B cell (primary cell): ENCODE measurements at regions not wholly inside any gene's neighbourhood (a gene's known extent, or its start where the extent isn't known, plus 50 kb on each side); places are given as distances from the start of the nearest gene placed in this dataset.

Experiments used
- ATAC-seq: fragments of 200-7000 bp; cut with Tn5 transposase; one replicate; pipeline ENCODE4 v1.10.0; 2021; ENCODE audit warnings: low read depth, mild to moderate bottlenecking, moderate number of reproducible peaks, moderate library complexity
- CTCF ChIA-PET: fragments of 350-600 bp; sonication (Branson Sonifier 250); formaldehyde crosslinking; loops from one replicate; lab custom pipeline; 2021; ENCODE audit warnings: antibody characterized with exemption, inconsistent platforms; lab: Charles Lee
- POLR2A ChIA-PET: fragments of 350-600 bp; sonication (Branson Sonifier 250); formaldehyde crosslinking; loops from one replicate; lab custom pipeline; 2021; ENCODE audit warnings: antibody characterized with exemption; lab: Charles Lee
- DNase-seq: peaks from one replicate; pipeline ENCODE4 v3.0.0; 2013
- H2AFZ ChIP-seq: 2 replicates; pipeline ENCODE4 v1.6.1; 2012; ENCODE audit warnings: mild to moderate bottlenecking, low read depth, low read length; ENCODE audit not compliant: insufficient read depth, poor library complexity, severe bottlenecking
- H3K27ac ChIP-seq, 2 donors: 1 replicate in 1 of 2; 2 replicates in 1 of 2; pipeline ENCODE4 v1.5.1; 2012 to 2013; ENCODE audit warnings: low read length in 2 of 2, mild to moderate bottlenecking in 2 of 2, moderate library complexity in 1 of 2
- H3K27me3 ChIP-seq, 4 experiments: fragments of 200-600 bp in 1 of 4; sonication (generic) in 1 of 4; replicated peaks in 1 of 4; 1 replicate in 2 of 4; 2 replicates in 2 of 4; pipeline versions ENCODE4 v1.6.1 to v1.7.0; 2013 to 2016; ENCODE audit warnings: low read length in 3 of 4, mild to moderate bottlenecking in 2 of 4, mixed read lengths in 1 of 4, moderate library complexity in 1 of 4; ENCODE audit not compliant: insufficient read depth in 4 of 4, control insufficient read depth in 3 of 4; ENCODE audit errors: control extremely low read depth in 1 of 4
- H3K36me3 ChIP-seq, 2 experiments: replicated peaks in 1 of 2; 1 replicate in 1 of 2; 2 replicates in 1 of 2; pipeline versions ENCODE4 v1.6.1 to v1.7.1; 2013; ENCODE audit warnings: low read length in 1 of 2; ENCODE audit not compliant: insufficient read depth in 2 of 2, control insufficient read depth in 1 of 2; ENCODE audit errors: control extremely low read depth in 1 of 2, extremely low read depth in 1 of 2
- H3K4me1 ChIP-seq, 2 donors: fragments of 200-600 bp in 1 of 2; sonication (generic) in 1 of 2; 1 replicate in 1 of 2; 2 replicates in 1 of 2; pipeline versions ENCODE4 v1.5.1 to v1.6.1; 2013 to 2017; ENCODE audit warnings: low read length in 2 of 2; ENCODE audit not compliant: control insufficient read depth in 2 of 2, insufficient read depth in 2 of 2
- H3K4me2 ChIP-seq: replicated peaks from 2 replicates; pipeline ENCODE3; 2012; ENCODE audit warnings: mild to moderate bottlenecking, low read depth, low read length; ENCODE audit not compliant: poor library complexity, severe bottlenecking
- H3K4me3 ChIP-seq, 5 experiments: fragments of 200-600 bp in 1 of 5; sonication (generic) in 1 of 5; 1 replicate in 3 of 5; 2 replicates in 2 of 5; pipeline versions ENCODE4 v1.5.1 to v1.7.0; 2011 to 2016; ENCODE audit warnings: low read length in 4 of 5, mild to moderate bottlenecking in 4 of 5, low read depth in 2 of 5, control low read depth in 1 of 5, moderate library complexity in 1 of 5; ENCODE audit not compliant: insufficient read depth in 1 of 5; ENCODE audit errors: control extremely low read depth in 1 of 5, extremely low read depth in 1 of 5
- H3K79me2 ChIP-seq: fragments of 200-600 bp; sonication (generic); one replicate; pipeline ENCODE4 v1.6.0; 2016; ENCODE audit warnings: low read length; ENCODE audit not compliant: control insufficient read depth, insufficient read depth
- H3K9ac ChIP-seq: fragments of 200-600 bp; sonication (generic); 2 replicates; pipeline ENCODE4 v1.6.1; 2017; ENCODE audit warnings: mild to moderate bottlenecking, low read length, moderate library complexity
- H3K9me3 ChIP-seq, 3 donors: one replicate each; pipeline versions ENCODE4 v1.6.1 to v1.7.1; 2013; ENCODE audit warnings: low read length in 2 of 3; ENCODE audit not compliant: control insufficient read depth in 2 of 3, insufficient read depth in 1 of 3; ENCODE audit errors: control extremely low read depth in 1 of 3
- H4K20me1 ChIP-seq: 2 replicates; pipeline ENCODE4 v1.6.0; 2012; ENCODE audit warnings: mild to moderate bottlenecking, low read length; ENCODE audit not compliant: insufficient read depth, control insufficient read depth, poor library complexity, severe bottlenecking
- H3K27ac Mint-ChIP-seq: one replicate; pipeline ENCODE4 v1.8.0; 2021; ENCODE audit warnings: mixed read lengths
- H3K27me3 Mint-ChIP-seq: one replicate; pipeline ENCODE4 v1.8.0; 2021; ENCODE audit warnings: mixed read lengths
- H3K4me1 Mint-ChIP-seq: one replicate; pipeline ENCODE4 v1.8.0; 2021; ENCODE audit warnings: mixed read lengths
- H3K4me3 Mint-ChIP-seq: one replicate; pipeline ENCODE4 v1.8.0; 2021; ENCODE audit warnings: mixed read lengths
- H3K9me3 Mint-ChIP-seq: one replicate; pipeline ENCODE4 v1.8.0; 2022; ENCODE audit warnings: mixed read lengths; ENCODE audit not compliant: insufficient read depth
- EZH2 ChIP-seq: IDR thresholded peaks from 2 replicates; pipeline ENCODE4 v1.6.1; 2012; ENCODE audit warnings: borderline replicate concordance, low read depth, mild to moderate bottlenecking, moderate library complexity, low read length; ENCODE audit not compliant: insufficient read depth, poor library complexity, severe bottlenecking
- WGBS: methylation state at CpG from one replicate; pipeline ENCODE4 v1.1.5; 2013; ENCODE audit warnings: missing lambda C conversion rate; ENCODE audit not compliant: insufficient coverage; 5-methylcytosine and 5-hydroxymethylcytosine counted together
- intact Hi-C: fragments of 100-400 bp; cut with micrococcal nuclease; formaldehyde crosslinking; loops from one replicate; pipeline ENCODE4 v1.10.0; 2022
- TF ChIP-seq, protein P1 (sequence below): fragments of 200-600 bp; IDR thresholded peaks from one replicate; pipeline ENCODE4 v1.8.0; 2022; ENCODE audit warnings: antibody characterized with exemption, mild to moderate bottlenecking

DNA sequence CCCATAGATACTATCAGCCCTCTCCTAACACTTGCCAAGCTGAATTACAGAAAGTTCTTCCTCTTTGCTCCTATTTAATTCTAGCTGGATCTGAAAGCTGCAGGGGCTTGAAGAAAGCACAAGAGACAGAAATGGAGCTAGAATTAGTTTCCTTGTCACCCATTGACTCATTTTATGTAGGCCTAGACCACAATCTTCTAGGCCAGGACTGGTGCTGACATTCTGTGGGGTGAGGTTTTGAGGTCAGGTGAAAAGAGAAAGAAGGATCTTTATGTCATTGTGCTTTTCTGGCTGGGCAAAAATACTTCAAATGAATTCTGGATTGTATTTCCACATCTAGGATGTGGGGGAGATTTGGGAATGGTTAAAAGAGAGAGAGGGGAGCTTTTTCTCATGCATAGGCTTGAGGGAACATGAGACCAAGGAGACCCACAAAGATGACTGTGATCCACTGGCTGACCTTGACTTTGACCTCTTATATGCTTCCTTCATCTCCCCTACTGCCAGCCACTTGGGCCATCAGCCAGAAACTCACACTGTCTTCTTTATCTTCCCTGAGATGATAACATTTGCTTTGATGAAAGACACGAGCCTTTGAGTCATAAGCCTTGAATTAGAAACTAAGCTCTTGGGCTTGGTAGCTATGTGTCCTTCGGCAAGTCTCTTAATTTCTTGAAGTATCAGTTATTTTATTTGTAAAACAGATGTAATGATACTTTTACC, 274.9 kb upstream of the CADM1 start:
- Histone ChIP-seq H3K27me3 (no peaks in the 10 kb centered on the region), H3K4me1 (no peaks in the 10 kb centered on the region), H3K4me3 (no peak overlapping the region), H4K20me1 (no peaks in the 10 kb centered on the region), H2AFZ (no peak overlapping the region), H3K9ac (no peak overlapping the region), H3K4me2 (no peak overlapping the region), H3K9me3 (no peaks in the 10 kb centered on the region), H3K27ac (no peak overlapping the region), H3K79me2 (no peaks in the 10 kb centered on the region), H3K36me3 (no peaks in the 10 kb centered on the region)
- no peak overlapping the region for H3K27ac Mint-ChIP-seq
- no CpG with 5 or more reads among the region's 2 CpGs for whole genome bisulfite sequencing
- H3K27me3 Mint-ChIP-seq: no peaks in the 10 kb centered on the region
- no peak overlapping the region for H3K4me3 Mint-ChIP-seq
- intact Hi-C loops: no loop called here
- no peaks in the 10 kb centered on the region for H3K4me1 Mint-ChIP-seq
- POLR2A ChIA-PET: no interaction called here
- TF ChIP-seq, protein P1, sequence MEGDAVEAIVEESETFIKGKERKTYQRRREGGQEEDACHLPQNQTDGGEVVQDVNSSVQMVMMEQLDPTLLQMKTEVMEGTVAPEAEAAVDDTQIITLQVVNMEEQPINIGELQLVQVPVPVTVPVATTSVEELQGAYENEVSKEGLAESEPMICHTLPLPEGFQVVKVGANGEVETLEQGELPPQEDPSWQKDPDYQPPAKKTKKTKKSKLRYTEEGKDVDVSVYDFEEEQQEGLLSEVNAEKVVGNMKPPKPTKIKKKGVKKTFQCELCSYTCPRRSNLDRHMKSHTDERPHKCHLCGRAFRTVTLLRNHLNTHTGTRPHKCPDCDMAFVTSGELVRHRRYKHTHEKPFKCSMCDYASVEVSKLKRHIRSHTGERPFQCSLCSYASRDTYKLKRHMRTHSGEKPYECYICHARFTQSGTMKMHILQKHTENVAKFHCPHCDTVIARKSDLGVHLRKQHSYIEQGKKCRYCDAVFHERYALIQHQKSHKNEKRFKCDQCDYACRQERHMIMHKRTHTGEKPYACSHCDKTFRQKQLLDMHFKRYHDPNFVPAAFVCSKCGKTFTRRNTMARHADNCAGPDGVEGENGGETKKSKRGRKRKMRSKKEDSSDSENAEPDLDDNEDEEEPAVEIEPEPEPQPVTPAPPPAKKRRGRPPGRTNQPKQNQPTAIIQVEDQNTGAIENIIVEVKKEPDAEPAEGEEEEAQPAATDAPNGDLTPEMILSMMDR: no peak
- TF ChIP-seq EZH2: no peak
- CTCF ChIA-PET: no interaction called here
- ATAC-seq: no peak
- H3K9me3 Mint-ChIP-seq: peaks cover 6% of the 10 kb centered on the region
- no peak for DNase-seq

DNA sequence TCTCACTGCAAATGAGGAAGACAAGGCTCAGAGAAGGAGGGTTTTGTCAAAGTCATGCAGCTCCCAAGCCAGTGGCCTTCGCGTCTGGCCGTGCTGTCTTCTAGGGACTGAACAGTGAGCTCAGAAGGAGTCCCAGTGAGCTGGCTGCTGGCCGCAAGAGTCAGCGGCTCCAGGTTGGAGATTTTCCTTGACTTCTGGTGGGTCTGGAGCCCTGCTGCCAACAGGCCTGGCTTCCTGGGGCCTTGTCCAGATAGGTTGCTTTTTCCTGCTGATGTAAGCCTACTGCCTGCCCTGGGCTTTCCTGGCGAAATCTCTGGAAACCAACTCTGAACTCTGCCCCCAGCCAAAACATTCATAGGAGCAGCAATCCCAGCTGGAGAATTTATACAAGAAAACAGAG, 272.7 kb upstream of the CADM1 start:
- intact Hi-C loops: no loop called here

More for the DNA sequence above, 272.7 kb upstream of the CADM1 start:
- Mint-ChIP-seq H3K27me3 (no peaks in the 10 kb centered on the region), H3K4me3 (no peak overlapping the region), H3K27ac (no peak overlapping the region), H3K4me1 (no peaks in the 10 kb centered on the region), H3K9me3 (peaks cover 3% of the 10 kb centered on the region)
- Histone ChIP-seq H3K27ac (no peak overlapping the region), H2AFZ (no peak overlapping the region), H3K9ac (no peak overlapping the region), H3K4me1 (no peaks in the 10 kb centered on the region), H3K27me3 (no peaks in the 10 kb centered on the region), H3K36me3 (no peaks in the 10 kb centered on the region), H3K9me3 (no peaks in the 10 kb centered on the region), H3K79me2 (no peaks in the 10 kb centered on the region), H3K4me2 (no peak overlapping the region), H3K4me3 (no peak overlapping the region), H4K20me1 (no peaks in the 10 kb centered on the region)
- no peak for DNase-seq
- WGBS: 92% methylated on average over 6 of the region's 6 CpGs
- ChIA-PET POLR2A (no interaction called here), CTCF (no interaction called here)
- no peak for TF ChIP-seq EZH2
- TF ChIP-seq, protein P1: no peak
- ATAC-seq: no peak
